LNCaP clone FGC (cell line): ENCODE measurements at regions not wholly inside any gene's neighbourhood (a gene's known extent, or its start where the extent isn't known, plus 50 kb on each side); places are given as distances from the start of the nearest gene placed in this dataset.

ENCODE experiments used
- DNase-seq: peaks from one replicate; pipeline ENCODE4 v3.0.0-alpha.2; 2011; ENCODE audit warnings: low read depth
- H3K4me3 ChIP-seq: 2 replicates; pipeline ENCODE4 v1.5.1; 2011; ENCODE audit warnings: mild to moderate bottlenecking, low read depth, low read length, control low read depth
- TF ChIP-seq, protein P1 (sequence below): IDR thresholded peaks from 2 replicates; pipeline ENCODE4 v1.5.1; 2012; ENCODE audit warnings: mild to moderate bottlenecking; ENCODE audit not compliant: control insufficient read depth, insufficient read depth; ENCODE audit errors: extremely low read depth

DNA sequence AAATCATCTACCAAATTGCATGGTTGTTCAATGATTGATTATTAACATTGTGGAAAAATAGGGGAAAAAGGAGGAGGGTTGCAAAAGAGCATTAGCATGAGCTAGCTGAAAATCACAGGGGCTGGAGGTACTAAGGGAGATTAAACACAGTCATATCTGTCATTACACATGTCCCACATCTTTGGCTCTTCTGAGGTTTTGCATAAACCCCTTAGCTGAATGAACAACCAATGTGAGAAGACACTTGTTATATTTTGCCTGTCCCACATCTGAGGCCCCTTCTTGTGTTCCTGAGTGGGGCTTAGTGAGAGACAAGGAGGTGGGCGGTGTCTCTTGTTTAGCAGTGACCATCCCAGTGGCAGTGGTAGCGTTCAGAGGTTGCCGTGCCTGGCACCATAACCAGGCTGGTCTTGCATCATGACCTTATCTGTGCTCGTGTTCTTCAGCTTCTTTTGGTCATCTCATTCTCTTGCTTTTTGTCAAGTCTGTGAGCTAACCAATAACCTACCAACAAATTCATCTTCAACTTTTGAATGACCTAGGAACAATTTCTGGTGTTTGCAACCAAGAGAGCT is 95.6 kb downstream of the MID1IP1 start:
- no peak for DNase-seq
- H3K4me3 ChIP-seq, result no peak overlapping the region
- TF ChIP-seq, protein P1, sequence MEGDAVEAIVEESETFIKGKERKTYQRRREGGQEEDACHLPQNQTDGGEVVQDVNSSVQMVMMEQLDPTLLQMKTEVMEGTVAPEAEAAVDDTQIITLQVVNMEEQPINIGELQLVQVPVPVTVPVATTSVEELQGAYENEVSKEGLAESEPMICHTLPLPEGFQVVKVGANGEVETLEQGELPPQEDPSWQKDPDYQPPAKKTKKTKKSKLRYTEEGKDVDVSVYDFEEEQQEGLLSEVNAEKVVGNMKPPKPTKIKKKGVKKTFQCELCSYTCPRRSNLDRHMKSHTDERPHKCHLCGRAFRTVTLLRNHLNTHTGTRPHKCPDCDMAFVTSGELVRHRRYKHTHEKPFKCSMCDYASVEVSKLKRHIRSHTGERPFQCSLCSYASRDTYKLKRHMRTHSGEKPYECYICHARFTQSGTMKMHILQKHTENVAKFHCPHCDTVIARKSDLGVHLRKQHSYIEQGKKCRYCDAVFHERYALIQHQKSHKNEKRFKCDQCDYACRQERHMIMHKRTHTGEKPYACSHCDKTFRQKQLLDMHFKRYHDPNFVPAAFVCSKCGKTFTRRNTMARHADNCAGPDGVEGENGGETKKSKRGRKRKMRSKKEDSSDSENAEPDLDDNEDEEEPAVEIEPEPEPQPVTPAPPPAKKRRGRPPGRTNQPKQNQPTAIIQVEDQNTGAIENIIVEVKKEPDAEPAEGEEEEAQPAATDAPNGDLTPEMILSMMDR, result no peak

DNA sequence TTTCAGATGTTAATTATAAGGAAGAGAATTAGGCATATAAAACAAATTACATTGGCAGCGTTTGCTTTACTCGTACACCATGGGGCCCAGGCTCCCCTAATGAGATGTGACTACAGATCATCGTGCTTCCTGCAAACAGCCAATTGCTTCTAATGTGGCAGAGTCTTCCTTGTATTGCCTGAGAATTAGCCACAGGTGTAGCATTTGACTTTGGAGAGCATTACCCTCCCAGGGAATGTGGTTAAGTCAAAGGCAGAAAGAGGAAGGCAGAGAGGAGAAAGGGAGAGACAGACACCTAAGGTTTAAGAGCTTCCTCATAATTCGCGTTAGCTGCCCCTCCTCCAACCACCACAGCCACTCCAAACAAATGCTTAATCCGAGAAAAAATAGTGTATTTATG is 97.0 kb downstream of the MID1IP1 start:
- TF ChIP-seq, protein P1, result no peak
- no peak overlapping the region for H3K4me3 ChIP-seq
- no peak for DNase-seq

DNA sequence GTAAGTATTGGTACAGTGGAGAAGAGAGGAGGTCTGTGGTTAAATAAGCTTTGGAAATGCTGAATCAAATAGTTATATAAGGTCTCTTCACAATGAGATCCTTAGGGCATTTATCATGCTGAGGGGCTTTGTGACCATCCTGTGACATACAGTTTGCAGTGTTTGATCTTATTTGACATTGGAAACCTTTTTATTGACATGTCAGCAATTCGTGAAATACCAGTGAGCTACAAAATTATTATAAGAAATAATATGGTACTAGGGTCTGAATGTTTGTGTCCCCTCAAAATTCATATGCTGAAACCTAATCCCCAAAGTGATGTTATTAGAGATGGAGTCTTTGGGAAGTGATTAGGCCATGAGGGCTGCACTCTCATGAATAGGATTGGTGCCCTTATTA is 98.4 kb downstream of the MID1IP1 start:
- no peak for DNase-seq
- TF ChIP-seq, protein P1, result no peak
- H3K4me3 ChIP-seq, result no peak overlapping the region

DNA sequence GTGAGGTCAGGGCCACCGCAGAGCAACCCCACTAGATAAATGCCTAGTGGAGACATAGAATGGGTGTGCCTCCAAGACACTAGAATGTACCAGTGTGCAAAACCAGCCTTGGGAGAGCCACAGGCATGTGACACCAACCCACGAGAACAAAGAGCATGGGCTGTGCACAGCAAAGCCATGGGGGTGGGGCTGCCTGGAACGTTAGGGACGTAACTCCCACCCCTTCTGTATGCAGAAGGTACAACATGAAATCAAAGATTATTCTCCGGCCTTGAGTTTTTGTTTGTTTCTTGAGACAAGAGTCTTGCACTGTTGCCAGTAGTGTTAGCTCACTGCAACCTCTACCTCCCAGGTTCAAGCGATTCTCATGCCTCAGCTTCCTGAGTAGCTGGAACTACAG is 99.5 kb downstream of the MID1IP1 start:
- TF ChIP-seq, protein P1, result no peak
- H3K4me3 ChIP-seq, result no peak overlapping the region
- no peak for DNase-seq

DNA sequence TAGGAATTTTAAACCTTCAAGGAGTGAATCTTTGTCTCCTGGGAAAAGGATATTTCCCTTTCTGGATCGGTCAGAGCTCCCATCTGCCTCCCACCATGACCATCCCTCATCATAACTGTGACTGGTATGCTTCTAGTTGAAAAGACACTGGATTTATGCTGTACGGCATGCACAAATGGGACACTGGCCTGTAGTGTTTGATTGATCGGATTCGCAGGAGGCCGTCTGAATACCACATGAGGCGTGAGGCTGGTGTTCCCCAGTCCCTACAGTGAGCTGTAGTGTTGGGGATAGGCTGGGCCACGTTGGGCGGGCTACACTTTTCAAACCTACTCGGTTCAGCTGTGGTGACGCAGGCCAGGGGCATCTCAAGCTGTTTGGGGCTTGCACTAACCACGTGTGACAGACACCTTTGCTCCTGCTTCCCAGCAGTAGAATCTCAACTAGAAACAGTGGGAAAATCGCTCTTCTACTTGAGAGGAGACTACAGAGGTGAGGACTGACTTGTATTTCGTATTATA is 101.8 kb downstream of the MID1IP1 start:
- no peak for DNase-seq
- TF ChIP-seq, protein P1, result no peak
- no peak overlapping the region for H3K4me3 ChIP-seq

DNA sequence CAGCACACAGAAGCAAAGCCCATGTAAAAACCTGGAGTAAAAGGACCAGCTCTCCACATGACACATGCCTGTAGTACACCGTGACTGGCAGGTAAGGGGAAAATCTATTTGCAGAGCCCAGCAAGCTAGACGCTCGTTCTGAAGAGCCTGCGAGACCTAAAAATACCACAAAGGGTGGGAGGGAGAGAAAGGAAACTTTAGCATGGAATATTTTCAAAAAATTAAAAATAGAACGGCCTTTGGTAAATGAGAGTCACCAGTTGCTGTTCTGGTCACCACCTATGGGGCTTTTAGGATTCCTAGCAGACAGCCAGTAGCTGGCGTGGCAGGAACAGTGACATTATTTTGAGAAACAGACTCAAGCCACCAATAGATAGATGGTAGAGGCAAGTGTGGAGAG is 115.5 kb downstream of the MID1IP1 start:
- H3K4me3 ChIP-seq, result no peak overlapping the region
- no peak for DNase-seq
- TF ChIP-seq, protein P1, result no peak

DNA sequence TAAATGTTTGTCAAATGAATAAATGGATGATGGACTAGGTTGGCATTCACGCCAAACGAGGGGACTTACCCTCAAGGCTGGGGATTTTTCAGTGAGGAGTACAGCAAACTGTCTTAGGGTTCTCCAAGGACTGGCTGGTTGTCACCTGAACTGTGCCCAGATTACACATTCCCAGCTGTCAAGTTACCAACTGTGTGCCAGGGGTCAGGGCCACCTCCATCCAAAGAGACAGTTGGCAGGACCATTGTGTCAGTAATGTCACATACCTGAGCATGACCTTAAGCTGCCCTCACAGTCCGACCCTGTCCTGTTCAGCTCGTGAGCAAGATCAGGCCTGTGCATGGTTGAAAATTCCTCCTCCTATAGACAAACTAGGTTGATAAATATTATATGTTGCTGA is 116.7 kb downstream of the MID1IP1 start:
- no peak overlapping the region for H3K4me3 ChIP-seq
- no peak for DNase-seq
- TF ChIP-seq, protein P1, result no peak
